PFSK-1 (cell line): ENCODE measurements at regions not wholly inside any gene's neighbourhood (a gene's known extent, or its start where the extent isn't known, plus 50 kb on each side); places are given as distances from the start of the nearest gene placed in this dataset.

Experiments used
- REST ChIP-seq, 2 experiments: IDR thresholded peaks; 2 replicates each; pipeline versions ENCODE4 v1.6.1 to v1.8.0; 2011 to 2012; ENCODE audit warnings: low read depth in 2 of 2, low read length in 2 of 2, control low read depth in 1 of 2, inconsistent platforms in 1 of 2, mild to moderate bottlenecking in 1 of 2, moderate library complexity in 1 of 2; ENCODE audit not compliant: insufficient read depth in 1 of 2
- TAF1 ChIP-seq: IDR thresholded peaks from 2 replicates; pipeline ENCODE4 v1.6.1; 2012; ENCODE audit warnings: low read length, control low read depth, borderline replicate concordance; ENCODE audit not compliant: insufficient read depth

DNA sequence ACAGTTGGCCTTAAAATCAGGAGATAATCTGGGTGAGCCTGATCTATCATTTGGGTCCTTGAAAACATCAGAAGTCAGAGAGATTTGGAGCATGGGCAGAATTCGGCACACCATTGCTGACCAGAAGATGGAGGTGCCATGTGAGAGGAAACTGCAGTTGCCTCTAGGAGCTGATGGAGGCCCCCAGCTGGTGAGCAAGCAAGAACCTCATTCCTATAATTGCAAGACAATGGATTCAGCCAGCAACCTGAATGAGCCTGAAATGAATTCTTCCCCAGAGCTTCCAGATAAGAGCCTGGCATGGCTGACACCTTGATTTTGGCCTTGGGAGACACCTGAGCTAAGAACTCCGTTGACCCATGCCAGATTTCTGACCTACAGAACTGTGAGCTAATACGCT lies 76.3 kb upstream of the FYN start:
- no peak for TF ChIP-seq TAF1
- TF ChIP-seq REST (IDR thresholded peaks at IDR 0.05; ENCODE audit: insufficient read depth in 1 of 2, low read depth in 2 of 2, low read length in 2 of 2), result no peak
